ENCODE measurements at regions not wholly inside any gene's neighbourhood (a gene's known extent, or its start where the extent isn't known, plus 50 kb on each side); places are given as distances from the start of the nearest gene placed in this dataset.

DNA sequence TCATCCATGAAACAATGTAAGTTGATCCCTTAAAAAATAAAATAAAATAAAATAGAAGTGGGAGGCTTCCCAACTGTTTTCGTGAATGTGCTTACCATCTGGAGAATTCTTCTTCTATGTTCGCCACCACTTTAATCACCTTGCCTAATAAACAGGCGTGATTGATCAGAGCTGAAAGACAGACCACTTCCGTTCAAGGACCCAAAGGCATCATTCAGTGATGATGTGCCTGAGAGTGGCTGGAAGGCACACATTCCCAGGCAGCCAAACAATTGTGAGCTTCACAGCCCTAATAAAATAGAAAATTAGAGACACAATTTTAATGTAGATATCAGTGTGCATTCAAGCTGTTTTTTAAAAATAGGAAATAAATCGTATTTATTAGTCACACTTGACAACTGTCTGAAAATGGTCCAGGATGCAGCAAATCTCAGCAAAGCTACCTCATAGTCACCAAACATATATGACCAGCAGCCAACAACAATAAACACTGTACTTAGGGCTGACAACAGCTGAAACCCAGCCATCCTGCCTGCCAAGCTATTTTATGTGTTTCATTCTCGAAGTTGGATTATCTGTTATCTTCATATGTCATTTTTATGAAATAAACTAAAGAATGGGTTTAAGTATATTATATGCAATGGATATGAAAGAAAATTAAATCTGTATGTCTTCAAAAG lies 163.2 kb upstream of the FAM9B start:
- no peak for FAIRE-seq

DNA sequence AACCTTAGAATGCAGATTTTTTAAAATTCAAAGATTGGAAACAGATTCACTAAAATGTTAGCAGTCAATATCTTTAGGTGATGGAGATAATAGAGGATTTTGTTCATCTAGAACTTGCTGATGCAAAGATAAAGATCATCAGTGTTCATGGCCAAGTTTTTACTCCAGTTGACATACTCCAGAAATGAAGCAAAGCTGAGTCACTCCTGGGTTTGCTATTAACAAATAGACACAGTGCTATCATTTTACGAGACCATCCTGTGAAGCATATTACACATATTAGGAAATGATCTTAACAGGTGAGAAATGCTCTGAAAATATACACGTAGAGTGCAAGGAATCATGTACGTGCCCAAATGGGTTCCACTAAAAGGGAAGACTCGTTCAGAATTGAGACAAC lies 170.6 kb upstream of the FAM9B start:
- FAIRE-seq = no peak

DNA sequence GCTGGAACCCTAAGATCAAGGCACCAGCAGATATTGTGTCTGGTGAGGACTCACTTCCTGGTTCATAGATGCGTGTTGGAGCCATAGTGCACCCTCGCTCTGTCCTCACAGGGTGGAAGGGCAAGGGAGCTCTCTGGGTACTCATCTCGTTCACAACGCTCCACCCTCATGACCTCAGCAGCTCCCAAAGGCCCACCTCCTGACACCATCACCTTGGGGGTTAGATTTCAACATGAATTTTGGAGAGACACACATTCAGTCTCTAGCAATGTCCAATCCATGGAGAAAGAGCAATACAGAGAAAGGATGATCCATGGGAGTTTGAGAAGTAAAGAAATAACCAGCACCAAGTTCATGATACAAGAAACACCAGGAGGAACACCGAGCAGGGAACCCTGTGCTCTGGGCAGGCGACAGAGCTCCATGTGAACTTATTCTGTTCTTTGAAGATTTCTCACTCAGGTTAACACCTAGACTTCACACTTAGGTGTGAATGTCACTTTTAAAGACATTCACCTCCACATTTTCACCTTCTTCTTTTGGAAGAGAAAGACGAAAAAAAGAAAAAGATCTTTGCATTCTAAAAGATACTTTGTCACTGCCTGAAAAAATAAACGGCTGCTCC lies 171.8 kb upstream of the FAM9B start:
- FAIRE-seq = no peak

DNA sequence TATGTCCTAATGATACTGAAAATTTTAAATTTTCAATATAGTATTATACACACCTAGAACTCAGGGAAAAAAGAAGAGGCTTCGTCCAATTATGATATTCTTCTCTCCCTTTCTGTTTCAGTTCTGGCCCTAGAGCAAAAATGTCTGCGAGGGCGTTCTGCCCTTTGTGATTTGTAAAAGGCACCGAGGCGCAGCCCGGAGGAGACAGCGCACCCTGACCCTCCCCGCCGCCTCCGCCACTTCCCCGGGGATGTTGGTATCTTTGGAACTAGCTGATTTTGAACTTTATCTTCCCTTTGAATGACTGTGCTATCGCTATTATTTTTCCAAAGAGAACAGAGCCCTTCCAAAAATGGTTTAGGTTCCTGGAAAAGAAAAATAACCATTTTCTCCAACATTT lies 173.2 kb upstream of the FAM9B start:
- no peak for FAIRE-seq

GRCh38 chrX:9211269-9211668 lies 177.3 kb upstream of the FAM9B start:
- no peak for FAIRE-seq

DNA sequence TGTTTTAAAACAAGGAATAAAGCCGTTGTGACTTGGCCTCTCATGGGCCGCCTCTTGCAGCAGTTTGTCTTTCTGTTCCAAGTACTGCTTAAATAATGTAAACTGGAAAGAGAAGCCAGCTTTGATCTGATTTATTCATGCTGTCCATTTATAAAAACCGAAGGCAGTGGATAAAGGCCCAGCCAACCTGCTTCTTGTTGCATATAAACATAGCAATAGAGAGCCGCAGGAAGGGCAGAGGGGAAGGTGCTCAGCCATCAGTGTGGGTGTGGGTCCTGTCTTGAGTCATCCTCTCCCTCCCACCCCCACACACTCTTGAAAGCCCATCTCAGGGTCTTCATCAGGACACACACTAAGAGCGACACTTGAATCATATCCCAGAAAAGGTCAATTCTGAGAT lies 187.9 kb upstream of the FAM9B start:
- FAIRE-seq = no peak

GRCh38 chrX:9222299-9222698 lies 188.4 kb upstream of the FAM9B start:
- no peak for FAIRE-seq

DNA sequence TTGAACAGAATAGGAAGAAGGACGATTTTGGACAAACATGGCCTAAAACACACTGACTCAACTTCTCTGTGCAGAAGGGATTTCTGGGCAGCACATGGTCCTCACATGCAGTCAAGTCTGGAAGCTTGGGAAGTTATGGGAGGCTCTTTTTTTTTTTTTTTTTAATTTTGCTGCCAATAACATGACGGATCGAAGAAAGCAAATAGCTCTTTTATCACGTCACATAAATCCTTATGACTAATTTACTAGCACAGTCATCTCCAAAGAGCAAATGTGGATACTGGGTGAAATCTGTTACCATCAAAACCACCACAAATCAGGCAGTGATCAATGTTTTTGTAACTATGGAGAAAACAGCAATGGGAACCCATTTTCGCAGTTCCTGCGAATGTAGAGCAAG lies 193.3 kb upstream of the FAM9B start:
- FAIRE-seq = no peak

- no peak for FAIRE-seq
These were observed 197.6 kb upstream of the FAM9B start for GRCh38 chrX:9231491-9231890.

DNA sequence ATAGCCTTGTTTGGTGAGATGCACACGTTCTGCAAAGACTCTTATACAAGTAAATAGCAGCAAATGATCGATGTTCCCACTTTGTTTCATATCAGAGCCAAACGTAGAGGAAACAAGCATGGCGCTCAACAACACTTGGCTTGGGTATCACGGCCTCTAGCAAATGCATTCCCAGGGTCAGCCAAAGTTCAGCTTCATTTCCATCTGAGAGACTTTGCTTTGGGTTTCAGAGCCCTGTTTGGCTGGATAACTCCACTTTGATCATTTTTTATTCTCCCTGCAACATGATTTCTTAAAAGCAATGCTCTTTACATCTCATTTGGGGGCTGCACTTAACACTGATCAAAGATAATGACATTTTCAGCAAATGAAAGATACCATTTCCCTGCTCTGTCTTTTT lies 199.2 kb upstream of the FAM9B start:
- FAIRE-seq = no peak

DNA sequence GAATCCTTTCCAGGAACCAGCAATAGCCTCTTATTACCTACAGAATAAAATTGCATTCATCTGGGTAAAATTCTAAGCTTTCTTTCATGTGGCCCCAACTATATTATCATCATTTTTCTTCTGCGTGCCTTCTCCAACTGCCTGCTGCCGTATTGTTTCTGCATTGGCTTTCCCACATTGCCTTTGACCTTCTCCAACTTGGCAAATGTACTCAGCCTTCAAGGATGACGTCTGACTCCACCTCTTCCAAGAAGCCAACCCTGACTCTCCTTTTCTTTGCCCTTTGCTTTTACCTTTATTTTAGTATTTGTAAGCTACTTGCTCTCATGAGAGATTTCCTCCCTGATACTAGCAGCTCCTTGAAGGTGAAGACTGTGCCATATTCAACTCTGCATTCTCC lies 200.4 kb upstream of the FAM9B start:
- FAIRE-seq = no peak

GRCh38 chrX:9235722-9236121 lies 201.8 kb upstream of the FAM9B start:
- FAIRE-seq = no peak

DNA sequence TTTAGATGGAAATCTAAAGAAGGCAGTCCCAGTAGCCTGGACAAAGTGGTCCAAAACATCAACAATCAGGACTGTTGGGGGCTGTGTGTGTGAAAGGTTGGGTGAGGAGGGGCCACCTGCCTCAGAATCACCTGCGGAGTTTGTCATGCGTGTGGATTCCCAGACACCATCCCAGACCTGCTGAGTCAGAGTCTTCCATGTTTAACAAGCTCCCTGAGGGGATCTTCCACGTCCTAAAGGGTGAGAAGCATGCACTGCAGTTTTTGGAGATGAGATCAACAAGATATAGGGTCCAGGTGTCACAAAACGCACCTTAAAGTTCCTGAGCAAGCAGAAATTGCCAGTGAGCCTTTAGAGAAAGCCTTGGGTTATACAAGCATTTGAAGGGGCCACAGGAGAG lies 207.0 kb upstream of the FAM9B start:
- FAIRE-seq = no peak

DNA sequence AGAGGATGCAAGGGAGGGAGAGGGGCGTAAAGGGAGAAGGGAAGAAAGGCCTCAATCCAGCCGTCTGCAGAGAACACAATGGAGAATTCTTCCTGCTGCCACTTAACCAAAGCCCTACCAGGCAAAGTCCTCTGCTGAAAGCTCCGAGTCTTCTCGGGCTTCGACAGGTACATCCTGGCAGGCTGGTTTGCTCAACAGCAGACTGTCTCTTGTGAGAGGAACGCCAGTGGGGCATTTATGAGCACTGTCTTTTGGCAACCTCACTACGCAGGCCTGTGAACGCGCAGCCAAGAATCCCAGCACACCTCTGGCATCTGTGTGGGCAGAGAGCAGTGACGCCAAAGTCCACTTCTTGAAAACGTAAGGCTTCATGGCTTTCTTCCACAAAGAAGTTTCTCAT lies 207.5 kb upstream of the FAM9B start:
- FAIRE-seq = no peak

GRCh38 chrX:9249051-9249846 lies 215.3 kb upstream of the FAM9B start:
- no peak for FAIRE-seq

DNA sequence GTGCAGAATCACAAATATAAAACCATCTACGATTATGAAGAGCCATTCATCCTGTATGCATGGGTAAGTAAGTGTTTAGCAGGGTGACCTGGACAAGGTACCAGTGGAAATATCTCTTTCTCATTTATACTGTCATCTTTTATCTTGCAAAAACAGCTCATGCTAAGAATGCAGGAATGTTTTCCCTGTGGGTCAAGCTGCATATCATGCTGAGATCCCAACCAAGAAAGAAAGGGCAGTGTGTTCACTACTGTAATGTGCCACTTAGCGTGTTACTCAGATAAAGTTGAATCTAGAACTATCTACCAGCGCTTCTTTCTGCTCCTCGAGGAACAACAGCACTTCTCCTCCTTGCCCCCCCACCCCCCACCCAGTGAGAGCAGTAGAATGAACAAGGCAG lies 212.7 kb upstream of the TBL1X start:
- no peak for FAIRE-seq

- FAIRE-seq = no peak
These were observed 211.6 kb upstream of the TBL1X start for GRCh38 chrX:9253211-9253610.

DNA sequence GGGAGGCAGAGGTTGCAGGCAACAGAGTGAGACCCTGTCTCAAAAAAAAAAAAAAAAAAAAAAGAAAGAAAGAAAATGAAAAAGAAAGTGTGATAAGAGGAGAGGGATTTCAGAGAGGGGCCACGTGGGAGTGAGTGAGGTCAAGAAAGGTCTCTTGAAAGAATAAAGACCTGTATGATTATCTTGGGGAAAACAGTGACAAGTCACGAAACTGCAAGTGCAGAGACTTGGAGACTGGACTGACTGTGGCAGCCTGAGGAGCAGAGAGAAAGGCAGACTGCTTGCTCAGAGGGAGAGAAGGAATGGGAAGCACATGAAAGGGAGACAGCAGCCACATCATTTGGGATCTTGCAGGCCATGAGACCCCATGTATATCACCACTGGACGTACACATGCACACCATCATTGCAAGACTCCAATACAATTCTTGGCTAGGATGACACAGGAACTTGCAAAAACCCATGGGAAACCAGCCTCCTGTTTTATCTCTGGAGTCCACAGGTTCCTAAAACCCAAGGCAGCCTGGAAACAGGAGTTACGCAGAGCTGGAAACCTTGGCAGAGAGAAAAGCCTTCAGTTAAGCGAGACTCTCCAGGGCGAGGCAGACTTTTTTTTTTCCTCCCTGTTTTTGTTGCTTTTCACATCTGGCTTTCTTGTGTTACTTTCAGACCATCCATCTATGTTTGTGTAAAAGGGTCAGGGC lies 207.0 kb upstream of the TBL1X start:
- no peak for FAIRE-seq

DNA sequence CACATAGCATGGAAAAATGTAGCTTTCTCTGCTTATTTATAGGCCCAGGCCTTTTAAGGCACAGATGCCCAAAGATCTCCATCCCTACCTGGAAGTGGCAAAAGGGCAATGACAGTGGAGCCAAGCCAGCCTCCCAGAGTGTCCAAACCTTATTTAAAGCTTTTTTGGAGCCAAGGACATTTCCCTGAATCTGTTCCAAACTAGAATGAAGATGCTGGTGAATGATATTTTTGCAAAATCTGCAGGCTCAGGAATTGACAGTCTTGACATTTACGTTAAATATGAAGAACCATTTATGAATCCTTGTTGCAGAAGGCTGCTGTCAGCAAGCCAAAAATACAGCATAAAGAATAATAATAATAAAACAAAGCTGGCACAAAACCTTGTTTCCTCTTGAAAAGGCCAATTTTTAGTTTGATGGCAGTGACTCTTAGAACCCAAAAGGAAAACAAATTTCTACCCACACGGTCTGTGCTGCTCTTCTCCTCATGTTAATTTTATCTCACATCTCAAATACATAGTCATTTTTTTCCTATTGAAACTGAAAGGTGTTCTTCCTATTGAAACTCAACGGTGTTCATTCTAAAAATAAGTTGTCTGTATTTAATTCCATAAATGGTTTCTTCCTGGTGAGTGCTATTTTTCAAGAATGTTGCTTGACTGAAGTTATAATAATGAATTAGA lies 206.3 kb upstream of the TBL1X start:
- no peak for FAIRE-seq

- FAIRE-seq = no peak
These were observed 204.3 kb upstream of the TBL1X start for GRCh38 chrX:9260603-9261002.

DNA sequence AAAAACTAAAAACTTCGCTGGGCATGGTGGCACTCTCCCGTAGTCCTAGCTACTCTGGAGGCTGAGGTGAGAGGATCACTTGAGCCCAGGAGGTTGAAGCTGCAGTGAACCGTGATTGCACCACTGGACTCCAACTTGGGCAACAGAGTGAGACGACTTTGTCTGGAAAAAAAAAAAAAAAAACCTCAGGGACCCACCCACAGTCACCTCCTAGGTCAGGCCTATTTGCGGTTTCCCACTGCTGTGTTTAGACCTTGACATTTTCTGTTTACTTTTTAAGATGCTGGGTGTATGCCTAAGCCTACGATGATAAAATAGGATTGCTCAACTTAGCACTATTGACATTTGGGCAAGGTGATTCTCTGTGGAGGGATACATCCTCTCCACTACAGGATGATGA lies 197.4 kb upstream of the TBL1X start:
- FAIRE-seq = no peak

- FAIRE-seq = no peak
These were observed 195.7 kb upstream of the TBL1X start for GRCh38 chrX:9269134-9269533.
